H1 (cell line): ENCODE measurements at regions not wholly inside any gene's neighbourhood (a gene's known extent, or its start where the extent isn't known, plus 50 kb on each side); places are given as distances from the start of the nearest gene placed in this dataset.

Source experiments
- BACH1 ChIP-seq: IDR thresholded peaks from 2 replicates; pipeline ENCODE4 v1.6.1; 2012; ENCODE audit warnings: low read length, improper control_type of control experiment
- BCL11A ChIP-seq, 2 experiments: IDR thresholded peaks; one replicate each; pipeline ENCODE4 v1.6.1; 2011; ENCODE audit warnings: low read depth in 2 of 2, low read length in 2 of 2, mild to moderate bottlenecking in 2 of 2
- CBX5 ChIP-seq: fragments of 300-800, 300-1000 bp; sonication (generic); IDR thresholded peaks from 2 replicates; pipeline ENCODE4 v1.7.1; 2016; ENCODE audit warnings: antibody characterized with exemption, low read length, low read depth
- CTCF ChIP-seq, 3 experiments: IDR thresholded peaks; 1 replicate in 2 of 3; 2 replicates in 1 of 3; pipeline versions ENCODE4 v1.5.1 to v1.6.1; 2011; ENCODE audit warnings: low read length in 3 of 3, mild to moderate bottlenecking in 3 of 3, inconsistent platforms in 2 of 3, low read depth in 1 of 3, moderate library complexity in 1 of 3; ENCODE audit not compliant: insufficient read depth in 1 of 3; ENCODE audit errors: control extremely low read depth in 1 of 3
- MAFK ChIP-seq: IDR thresholded peaks from 2 replicates; pipeline ENCODE4 v1.6.1; 2012; ENCODE audit warnings: low read depth, mild to moderate bottlenecking, improper control_type of control experiment, low read length
- POLR2A ChIP-seq, 2 experiments: IDR thresholded peaks; 1 replicate in 1 of 2; 2 replicates in 1 of 2; pipeline ENCODE4 v1.6.1; 2011; ENCODE audit warnings: low read depth in 2 of 2, low read length in 2 of 2, mild to moderate bottlenecking in 2 of 2; ENCODE audit errors: control extremely low read depth in 1 of 2
- RFX5 ChIP-seq: IDR thresholded peaks from 2 replicates; pipeline ENCODE4 v1.6.1; 2011; ENCODE audit warnings: low read depth, low read length, improper control_type of control experiment, borderline replicate concordance
- RNF2 ChIP-seq: fragments of 200-900, 300-1000 bp; sonication (generic); IDR thresholded peaks from 2 replicates; pipeline ENCODE4 v1.7.1; 2016; ENCODE audit warnings: borderline replicate concordance, low read depth, mild to moderate bottlenecking, antibody characterized with exemption, low read length; ENCODE audit not compliant: poor library complexity, severe bottlenecking; ENCODE audit errors: missing control alignments
- SAP30 ChIP-seq: fragments of 300-600 bp; sonication (generic); IDR thresholded peaks from 2 replicates; pipeline ENCODE4 v1.7.1; 2012; ENCODE audit warnings: low read length, moderate library complexity, mild to moderate bottlenecking, inconsistent platforms; ENCODE audit not compliant: insufficient read depth, insufficient replicate concordance
- TF ChIP-seq, protein P1 (sequence below): IDR thresholded peaks from 2 replicates; pipeline ENCODE4 v1.6.1; 2012; ENCODE audit warnings: inconsistent platforms
- TF ChIP-seq, protein P2 (sequence below): IDR thresholded peaks from 2 replicates; pipeline ENCODE4 v1.6.1; 2012; ENCODE audit warnings: inconsistent platforms
- TF ChIP-seq, protein P3 (sequence below): IDR thresholded peaks from 2 replicates; pipeline ENCODE4 v1.6.1; 2011; ENCODE audit warnings: low read depth, mild to moderate bottlenecking, low read length; ENCODE audit not compliant: insufficient read depth

- TF ChIP-seq SAP30 = no peak
- TF ChIP-seq POLR2A (IDR thresholded peaks at IDR 0.05; ENCODE audit: control extremely low read depth in 1 of 2, low read depth in 2 of 2, low read length in 2 of 2) = no peak
- TF ChIP-seq CTCF (IDR thresholded peaks at IDR 0.05; ENCODE audit: control extremely low read depth in 1 of 3, insufficient read depth in 1 of 3, low read depth in 1 of 3, low read length in 3 of 3) = no peak
- TF ChIP-seq, protein P1, sequence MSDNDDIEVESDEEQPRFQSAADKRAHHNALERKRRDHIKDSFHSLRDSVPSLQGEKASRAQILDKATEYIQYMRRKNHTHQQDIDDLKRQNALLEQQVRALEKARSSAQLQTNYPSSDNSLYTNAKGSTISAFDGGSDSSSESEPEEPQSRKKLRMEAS = no peak
- TF ChIP-seq RFX5 = no peak
- TF ChIP-seq BCL11A (IDR thresholded peaks at IDR 0.05; ENCODE audit: low read depth in 2 of 2, low read length in 2 of 2) = no peak
- TF ChIP-seq CBX5 = no peak
- no peak for TF ChIP-seq BACH1
- TF ChIP-seq, protein P2, sequence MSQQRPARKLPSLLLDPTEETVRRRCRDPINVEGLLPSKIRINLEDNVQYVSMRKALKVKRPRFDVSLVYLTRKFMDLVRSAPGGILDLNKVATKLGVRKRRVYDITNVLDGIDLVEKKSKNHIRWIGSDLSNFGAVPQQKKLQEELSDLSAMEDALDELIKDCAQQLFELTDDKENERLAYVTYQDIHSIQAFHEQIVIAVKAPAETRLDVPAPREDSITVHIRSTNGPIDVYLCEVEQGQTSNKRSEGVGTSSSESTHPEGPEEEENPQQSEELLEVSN = no peak
- TF ChIP-seq MAFK = no peak
- TF ChIP-seq RNF2 = no peak
- TF ChIP-seq, protein P3, sequence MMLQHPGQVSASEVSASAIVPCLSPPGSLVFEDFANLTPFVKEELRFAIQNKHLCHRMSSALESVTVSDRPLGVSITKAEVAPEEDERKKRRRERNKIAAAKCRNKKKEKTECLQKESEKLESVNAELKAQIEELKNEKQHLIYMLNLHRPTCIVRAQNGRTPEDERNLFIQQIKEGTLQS = no peak
Observed at GRCh38 chr21:35237287-35237686, 188.2 kb upstream of the RUNX1 start.
